DOHH2 (cell line): ENCODE measurements at regions not wholly inside any gene's neighbourhood (a gene's known extent, or its start where the extent isn't known, plus 50 kb on each side); places are given as distances from the start of the nearest gene placed in this dataset.

Experiments used
- H3F3A ChIP-seq: fragments of 200-600 bp; sonication (generic), shearing (Covaris generic); 2 replicates; pipeline ENCODE4 v1.6.0; 2016; ENCODE audit warnings: antibody characterized with exemption, mild to moderate bottlenecking; ENCODE audit not compliant: control insufficient read depth, insufficient read depth
- H3K27ac ChIP-seq: fragments of 200-600 bp; sonication (generic); 2 replicates; pipeline ENCODE4 v1.5.1; 2014; ENCODE audit warnings: low read depth, mild to moderate bottlenecking, low read length, moderate library complexity
- H3K27me3 ChIP-seq: fragments of 200-600 bp; sonication (generic); 2 replicates; pipeline ENCODE4 v1.6.1; 2014; ENCODE audit warnings: mild to moderate bottlenecking, low read length, mixed read lengths; ENCODE audit not compliant: control insufficient read depth
- H3K36me3 ChIP-seq: fragments of 200-600 bp; sonication (generic); 2 replicates; pipeline ENCODE4 v1.6.1; 2014; ENCODE audit warnings: mild to moderate bottlenecking, low read length, moderate library complexity, mixed read lengths; ENCODE audit not compliant: control insufficient read depth
- H3K4me1 ChIP-seq: fragments of 200-600 bp; sonication (generic); 2 replicates; pipeline ENCODE4 v1.6.1; 2014; ENCODE audit warnings: mild to moderate bottlenecking, low read length, mixed read lengths; ENCODE audit not compliant: control insufficient read depth
- H3K4me2 ChIP-seq: fragments of 200-600 bp; sonication (generic); 2 replicates; pipeline ENCODE4 v1.6.0; 2014; ENCODE audit warnings: mild to moderate bottlenecking, low read length, moderate library complexity
- H3K4me3 ChIP-seq: fragments of 200-600 bp; sonication (generic); 2 replicates; pipeline ENCODE4 v1.5.1; 2014; ENCODE audit warnings: mild to moderate bottlenecking, low read length, mixed read lengths
- H3K79me2 ChIP-seq: fragments of 200-600 bp; sonication (generic); 2 replicates; pipeline ENCODE4 v1.6.1; 2014; ENCODE audit warnings: mild to moderate bottlenecking, low read length, mixed read lengths; ENCODE audit not compliant: control insufficient read depth
- H3K9me2 ChIP-seq: fragments of 200-600 bp; sonication (generic); replicated peaks from 2 replicates; pipeline ENCODE4 v1.6.1; 2014; ENCODE audit warnings: mild to moderate bottlenecking, low read length, mixed read lengths; ENCODE audit not compliant: control insufficient read depth
- H3K9me3 ChIP-seq: fragments of 200-600 bp; sonication (generic); 2 replicates; pipeline ENCODE4 v1.6.1; 2014; ENCODE audit warnings: antibody characterized with exemption, low read length, mixed read lengths; ENCODE audit not compliant: control insufficient read depth, insufficient read depth
- H4K20me1 ChIP-seq: fragments of 200-600 bp; sonication (generic); 2 replicates; pipeline ENCODE4 v1.6.0; 2014; ENCODE audit warnings: low read depth, mild to moderate bottlenecking, antibody characterized with exemption, low read length, moderate library complexity; ENCODE audit not compliant: control insufficient read depth, insufficient read depth
- CTCF ChIP-seq: fragments of 200-600 bp; sonication (generic); IDR thresholded peaks from one replicate; pipeline ENCODE4 v1.5.1; 2014; ENCODE audit warnings: antibody characterized with exemption, mild to moderate bottlenecking, low read depth, low read length; ENCODE audit not compliant: poor library complexity, severe bottlenecking
- EZH2phosphoT487 ChIP-seq: fragments of 200-600 bp; sonication (generic); IDR thresholded peaks from 2 replicates; pipeline ENCODE4 v1.6.1; 2017; ENCODE audit warnings: borderline replicate concordance, mild to moderate bottlenecking, antibody characterized with exemption, low read length, moderate library complexity, mixed read lengths

GRCh38 chr9:85487872-85488271 is 253.9 kb downstream of the AGTPBP1 start:
- Histone ChIP-seq H3F3A (no peaks in the 10 kb centered on the region), H3K9me3 (no peaks in the 10 kb centered on the region), H3K4me3 (no peak overlapping the region), H4K20me1 (no peaks in the 10 kb centered on the region), H3K4me1 (no peaks in the 10 kb centered on the region), H3K4me2 (no peak overlapping the region), H3K27ac (no peak overlapping the region), H3K36me3 (no peaks in the 10 kb centered on the region), H3K9me2 (no peaks in the 10 kb centered on the region), H3K79me2 (no peaks in the 10 kb centered on the region), H3K27me3 (no peaks in the 10 kb centered on the region)
- no peak for TF ChIP-seq EZH2phosphoT487
- no peak for TF ChIP-seq CTCF

- no peaks in the 10 kb centered on the region for H3K79me2 ChIP-seq
- H3K4me1 ChIP-seq = no peaks in the 10 kb centered on the region
- no peaks in the 10 kb centered on the region for H3K9me3 ChIP-seq
- no peak overlapping the region for H3K4me3 ChIP-seq
- TF ChIP-seq EZH2phosphoT487 (no peak), CTCF (no peak)
- no peaks in the 10 kb centered on the region for H3K9me2 ChIP-seq
- H3K27me3 ChIP-seq = no peaks in the 10 kb centered on the region
- no peak overlapping the region for H3K27ac ChIP-seq
- H3F3A ChIP-seq = no peaks in the 10 kb centered on the region
- no peak overlapping the region for H3K4me2 ChIP-seq
- H3K36me3 ChIP-seq = no peaks in the 10 kb centered on the region
- no peaks in the 10 kb centered on the region for H4K20me1 ChIP-seq
Measured at GRCh38 chr9:85484235-85484634, 257.5 kb downstream of the AGTPBP1 start.

GRCh38 chr9:85483208-85483607 is 258.5 kb downstream of the AGTPBP1 start:
- Histone ChIP-seq H3K4me2 (no peak overlapping the region), H3F3A (no peaks in the 10 kb centered on the region), H3K27ac (no peak overlapping the region), H3K9me3 (no peaks in the 10 kb centered on the region), H3K9me2 (no peaks in the 10 kb centered on the region), H4K20me1 (no peaks in the 10 kb centered on the region), H3K4me3 (no peak overlapping the region), H3K79me2 (no peaks in the 10 kb centered on the region), H3K4me1 (no peaks in the 10 kb centered on the region), H3K27me3 (no peaks in the 10 kb centered on the region), H3K36me3 (no peaks in the 10 kb centered on the region)
- TF ChIP-seq EZH2phosphoT487 (no peak), CTCF (no peak)

GRCh38 chr9:85479305-85479704 is 262.4 kb downstream of the AGTPBP1 start:
- Histone ChIP-seq H3K27ac (no peak overlapping the region), H3K27me3 (no peaks in the 10 kb centered on the region), H3K79me2 (no peaks in the 10 kb centered on the region), H3K4me3 (no peak overlapping the region), H3K9me2 (no peaks in the 10 kb centered on the region), H3K36me3 (no peaks in the 10 kb centered on the region), H3K4me2 (no peak overlapping the region), H3K9me3 (0 out of 2 replicates have a peak, but pooled peaks cover 5% of the 10 kb centered on the region), H4K20me1 (no peaks in the 10 kb centered on the region), H3K4me1 (no peaks in the 10 kb centered on the region), H3F3A (no peaks in the 10 kb centered on the region)
- TF ChIP-seq EZH2phosphoT487 (no peak), CTCF (no peak)
